ENCODE measurements at regions not wholly inside any gene's neighbourhood (a gene's known extent, or its start where the extent isn't known, plus 50 kb on each side); places are given as distances from the start of the nearest gene placed in this dataset.

GRCh38 chr14:98622208-98623051 lies 649.6 kb downstream of the BCL11B start:
- no peak for DNase-seq (ENCODE audit: low read depth)

GRCh38 chr14:98623788-98624415 lies 648.1 kb downstream of the BCL11B start:
- DNase-seq (ENCODE audit: low read depth), result no peak

- no peak for DNase-seq (ENCODE audit: low read depth)
Observed at GRCh38 chr14:98633380-98633779, 638.6 kb downstream of the BCL11B start.

- no peak for DNase-seq (ENCODE audit: low read depth)
Observed at GRCh38 chr14:98634043-98634820, 637.8 kb downstream of the BCL11B start.

- no peak for DNase-seq (ENCODE audit: low read depth)
Observed at GRCh38 chr14:98638366-98638765, 633.6 kb downstream of the BCL11B start.

GRCh38 chr14:98647754-98648153 lies 624.2 kb downstream of the BCL11B start:
- DNase-seq (ENCODE audit: low read depth), result no peak

GRCh38 chr14:98651037-98651436 lies 621.0 kb downstream of the BCL11B start:
- DNase-seq (ENCODE audit: low read depth), result no peak

GRCh38 chr14:98665007-98665406 lies 607.0 kb downstream of the BCL11B start:
- DNase-seq (ENCODE audit: low read depth), result no peak

GRCh38 chr14:98666545-98666944 lies 605.5 kb downstream of the BCL11B start:
- no peak for DNase-seq (ENCODE audit: low read depth)

GRCh38 chr14:98682033-98682432 lies 590.0 kb downstream of the BCL11B start:
- DNase-seq (ENCODE audit: low read depth), result no peak

- no peak for DNase-seq (ENCODE audit: low read depth)
Observed at GRCh38 chr14:98682726-98683125, 589.3 kb downstream of the BCL11B start.

GRCh38 chr14:98684468-98684867 lies 587.5 kb downstream of the BCL11B start:
- DNase-seq (ENCODE audit: low read depth), result no peak

- no peak for DNase-seq (ENCODE audit: low read depth)
Observed at GRCh38 chr14:98685725-98686124, 586.3 kb downstream of the BCL11B start.

- DNase-seq (ENCODE audit: low read depth), result no peak
Observed at GRCh38 chr14:98688446-98688845, 583.6 kb downstream of the BCL11B start.

GRCh38 chr14:98689951-98690350 lies 582.0 kb downstream of the BCL11B start:
- no peak for DNase-seq (ENCODE audit: low read depth)

GRCh38 chr14:98692832-98693231 lies 579.2 kb downstream of the BCL11B start:
- no peak for DNase-seq (ENCODE audit: low read depth)

GRCh38 chr14:98694541-98694940 lies 577.5 kb downstream of the BCL11B start:
- DNase-seq (ENCODE audit: low read depth), result no peak

- no peak for DNase-seq (ENCODE audit: low read depth)
Observed at GRCh38 chr14:98695809-98696208, 576.2 kb downstream of the BCL11B start.

- DNase-seq (ENCODE audit: low read depth), result no peak
Observed at GRCh38 chr14:98698341-98698740, 573.7 kb downstream of the BCL11B start.

GRCh38 chr14:98700748-98701147 lies 571.2 kb downstream of the BCL11B start:
- DNase-seq (ENCODE audit: low read depth), result no peak

- DNase-seq (ENCODE audit: low read depth), result no peak
Observed at GRCh38 chr14:98701377-98701776, 570.6 kb downstream of the BCL11B start.

- DNase-seq (ENCODE audit: low read depth), result no peak
Observed at GRCh38 chr14:98704441-98704840, 567.6 kb downstream of the BCL11B start.

GRCh38 chr14:98705871-98706300 lies 566.1 kb downstream of the BCL11B start:
- no peak for DNase-seq (ENCODE audit: low read depth)

Measured in GM04503 (cell line).